ENCODE measurements at regions not wholly inside any gene's neighbourhood (a gene's known extent, or its start where the extent isn't known, plus 50 kb on each side); places are given as distances from the start of the nearest gene placed in this dataset.
"Not testable (repeated sequence)": the region's sequence is repeated elsewhere in the genome, so short reads cannot be mapped to it uniquely, and the experiment has no call there.

DNA sequence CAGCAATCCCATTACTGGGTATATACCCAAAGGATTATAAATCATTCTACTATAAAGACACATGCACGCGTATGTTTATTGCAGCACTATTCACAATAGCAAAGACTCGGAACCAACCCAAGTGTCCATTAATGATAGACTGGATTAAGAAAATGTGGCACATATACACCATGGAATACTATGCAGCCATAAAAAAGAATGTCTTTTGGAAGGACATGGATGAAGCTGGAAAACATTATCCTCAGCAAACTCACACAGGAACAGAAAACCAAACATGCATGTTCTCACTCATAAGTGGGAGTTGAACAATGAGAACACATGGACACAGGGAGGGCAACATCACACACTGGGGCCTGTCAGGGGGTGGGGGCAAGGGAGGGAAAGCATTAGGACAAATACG, 143.7 kb upstream of the IVNS1ABP start:
- DNase-seq, result not testable (repeated sequence)

DNA sequence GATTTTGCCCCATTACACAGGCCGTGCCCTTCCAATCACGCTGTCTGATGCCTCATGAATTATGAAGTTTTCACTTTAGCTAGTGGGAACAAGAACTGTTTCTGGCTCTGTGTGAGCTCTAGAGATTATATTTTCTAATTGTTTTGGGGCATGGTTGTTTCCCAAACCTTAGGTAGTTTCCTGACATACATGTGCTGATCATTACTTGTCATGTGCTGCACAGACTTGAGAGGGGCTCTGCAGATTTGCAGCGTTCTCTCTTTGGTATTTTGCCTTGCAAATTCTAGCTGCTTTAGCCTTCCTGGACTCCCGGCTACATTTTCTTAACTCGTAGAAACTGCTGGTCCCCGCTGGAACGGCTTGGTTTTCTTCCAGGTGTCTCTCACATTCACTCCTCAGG, 142.1 kb upstream of the IVNS1ABP start:
- DNase-seq, result no peak

DNA sequence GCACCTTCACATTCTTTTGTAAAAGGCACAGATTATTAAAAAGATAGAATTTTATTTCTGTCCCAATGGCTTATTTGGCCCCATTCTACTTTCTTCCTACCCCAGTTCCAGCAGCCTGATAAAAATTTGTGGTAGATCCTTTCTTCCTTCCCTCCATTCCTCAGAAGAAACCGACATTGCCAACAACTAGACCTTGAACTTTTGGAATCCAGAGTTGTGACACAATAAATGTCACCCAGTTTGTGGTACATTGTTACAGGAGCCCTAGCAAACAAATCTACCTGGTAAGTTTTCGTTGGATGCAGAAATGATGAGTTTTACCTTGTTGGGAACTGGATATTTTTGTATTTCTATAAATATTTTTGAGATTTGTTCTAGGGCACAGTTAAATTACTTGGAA, 141.6 kb upstream of the IVNS1ABP start:
- no peak for DNase-seq

DNA sequence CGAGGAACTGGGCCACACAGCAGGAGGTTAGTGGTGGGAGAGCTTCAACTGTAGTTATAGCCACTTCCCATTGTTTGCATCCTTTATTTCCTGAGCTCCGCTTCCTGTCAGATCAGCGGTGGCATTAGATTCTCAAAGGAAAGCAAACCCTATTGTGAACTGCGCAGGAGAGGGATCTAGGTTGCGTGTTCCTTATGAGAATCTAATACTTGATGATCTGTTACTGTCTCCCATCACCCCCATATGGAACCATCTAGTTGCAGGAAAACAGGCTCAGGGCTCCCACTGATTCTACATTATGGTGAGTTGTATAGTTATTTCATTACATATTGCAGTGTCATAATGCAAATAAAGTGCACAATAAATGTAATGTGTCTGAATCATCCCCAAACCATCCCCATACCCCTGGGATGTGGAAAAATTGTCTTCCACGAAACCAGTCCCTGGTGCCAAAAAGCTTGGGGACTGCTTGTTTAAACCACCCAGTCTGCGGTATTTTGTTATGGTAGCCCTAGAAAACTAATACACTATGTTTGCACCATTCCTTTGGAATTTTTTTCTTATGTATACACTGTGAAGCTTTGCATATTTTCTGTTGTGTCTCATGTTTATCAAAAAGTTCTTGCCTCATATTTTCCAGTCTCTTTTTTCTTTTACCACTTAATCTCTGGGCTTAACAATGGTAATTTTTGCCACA, 136.6 kb upstream of the IVNS1ABP start:
- no peak for DNase-seq

DNA sequence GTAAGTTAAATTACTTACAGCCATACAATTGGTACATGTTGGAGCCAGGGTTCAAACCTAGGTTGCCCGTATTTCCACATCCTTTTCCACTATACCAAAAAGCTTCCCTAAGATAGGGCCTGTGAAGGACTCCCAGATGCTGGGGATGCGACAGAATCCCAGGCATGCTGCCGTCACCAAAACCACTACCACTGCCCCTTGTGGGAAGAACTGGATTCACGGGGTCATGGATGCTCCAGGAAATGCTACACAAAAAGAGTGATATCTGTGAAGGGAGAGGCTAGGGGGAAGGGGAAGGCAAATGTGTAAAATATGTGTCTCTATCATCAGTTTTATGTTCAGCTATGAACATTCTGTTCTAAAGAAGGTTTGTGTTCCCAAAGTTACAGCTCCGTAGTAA, 133.9 kb upstream of the IVNS1ABP start:
- DNase-seq, result no peak

DNA sequence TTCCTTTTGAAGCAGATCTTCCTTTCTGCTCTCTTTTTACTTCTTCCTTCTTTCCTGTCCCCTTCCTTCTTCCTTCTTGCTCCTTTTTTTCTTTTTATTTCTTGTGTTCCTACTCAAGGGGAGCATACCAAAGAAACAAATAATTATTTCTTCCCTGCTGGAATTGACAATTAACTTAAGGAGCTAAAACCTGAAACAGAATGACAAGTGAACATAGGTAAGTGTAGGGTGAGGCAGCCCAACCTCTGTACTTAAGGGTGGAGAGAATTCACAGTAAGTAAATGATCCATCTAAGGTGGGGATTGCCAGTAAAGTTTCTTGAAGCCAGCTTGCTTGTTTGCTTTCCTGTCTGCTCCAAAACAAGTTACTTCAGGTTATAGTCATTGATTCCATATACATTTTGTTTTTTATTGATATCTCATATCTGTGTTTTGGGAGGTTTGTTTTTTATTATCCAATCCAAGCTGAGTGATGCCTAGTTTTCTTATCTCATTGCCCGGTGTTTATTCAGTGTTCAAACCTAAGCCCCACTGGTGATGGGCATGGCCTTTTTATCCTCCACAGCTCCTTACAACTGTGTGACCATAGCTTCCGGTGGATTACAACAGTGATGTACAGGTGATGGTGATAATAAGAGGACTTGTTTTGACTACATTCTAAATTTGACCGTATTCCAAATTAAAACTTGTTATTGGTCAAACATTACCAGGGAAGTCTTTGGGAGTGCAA, 133.2 kb upstream of the IVNS1ABP start:
- no peak for DNase-seq

DNA sequence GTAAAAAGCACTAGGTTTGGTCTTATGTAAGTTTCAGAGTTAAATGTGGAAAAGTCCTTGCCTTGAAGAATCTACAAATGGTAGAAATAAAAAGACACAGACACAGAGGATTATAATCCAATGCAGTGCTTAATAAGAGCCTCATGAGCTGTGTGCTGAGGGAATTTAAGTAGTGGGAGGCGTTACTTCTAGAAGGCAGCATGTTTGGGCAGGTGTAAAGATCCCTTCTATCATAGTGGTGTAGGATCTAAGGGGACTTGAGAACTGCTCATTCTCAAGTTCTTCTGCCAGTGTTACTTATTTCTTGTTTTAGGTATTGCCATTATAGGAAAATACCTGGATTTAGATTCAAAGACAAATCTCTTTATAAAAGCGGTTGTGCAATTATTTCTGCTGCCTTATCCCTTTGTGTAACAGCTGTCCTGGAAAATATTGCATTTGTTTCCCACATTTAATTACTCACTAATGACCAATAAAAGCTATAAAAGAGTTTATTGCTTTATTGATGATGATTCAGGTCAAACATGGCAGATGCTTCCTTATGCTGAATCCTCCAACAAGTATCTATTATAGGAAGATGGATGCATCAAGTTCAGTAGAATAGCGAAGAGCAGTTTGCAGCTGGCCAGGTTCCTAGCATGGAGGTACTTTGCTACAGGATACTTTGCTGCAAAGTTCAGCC, 132.5 kb upstream of the IVNS1ABP start:
- no peak for DNase-seq

DNA sequence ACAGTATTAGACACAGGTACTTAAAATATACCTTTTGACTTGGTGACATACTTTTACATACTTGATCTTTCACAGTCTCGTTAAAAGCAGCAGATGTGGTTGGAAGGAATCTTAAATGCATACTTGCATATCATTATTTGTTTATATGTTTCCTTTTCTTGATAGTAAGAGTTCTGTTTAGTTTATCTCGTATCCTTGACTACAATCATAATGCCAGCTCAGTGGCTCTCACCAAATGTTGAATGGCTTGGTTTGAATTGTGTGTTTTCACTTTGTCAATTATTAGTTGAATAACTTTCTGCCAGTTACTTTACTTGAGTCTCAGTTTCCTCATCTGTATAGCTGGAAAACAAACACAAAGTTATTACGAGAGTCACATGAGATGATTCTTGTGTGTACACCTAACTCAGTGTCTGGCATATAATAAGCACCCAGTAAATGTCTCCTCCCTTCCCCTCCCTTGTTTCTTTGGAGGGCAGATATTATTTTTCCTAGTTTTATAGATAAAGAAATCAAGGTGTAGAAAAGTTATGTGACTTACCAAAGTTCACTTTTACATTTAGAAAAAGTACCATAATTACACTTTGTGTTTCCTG, 131.6 kb upstream of the IVNS1ABP start:
- no peak for DNase-seq

DNA sequence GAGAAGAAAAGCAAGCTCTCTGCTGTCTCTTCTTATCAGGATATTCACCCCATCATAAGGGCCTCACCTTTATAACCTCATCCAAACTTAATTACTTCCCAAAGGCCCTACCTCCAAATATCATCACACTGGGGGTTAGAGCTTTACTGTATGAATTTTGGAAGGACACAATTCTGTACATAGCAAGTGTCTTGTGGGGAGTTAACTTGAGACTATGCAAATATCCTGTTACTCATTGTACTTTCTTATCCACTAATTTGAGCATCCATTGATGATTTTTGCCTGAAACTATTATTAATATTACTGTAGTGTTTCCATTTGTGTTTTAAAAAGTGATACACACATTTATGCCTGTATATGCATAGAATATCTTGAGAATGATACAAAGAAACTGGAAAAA, 129.1 kb upstream of the IVNS1ABP start:
- no peak for DNase-seq

DNA sequence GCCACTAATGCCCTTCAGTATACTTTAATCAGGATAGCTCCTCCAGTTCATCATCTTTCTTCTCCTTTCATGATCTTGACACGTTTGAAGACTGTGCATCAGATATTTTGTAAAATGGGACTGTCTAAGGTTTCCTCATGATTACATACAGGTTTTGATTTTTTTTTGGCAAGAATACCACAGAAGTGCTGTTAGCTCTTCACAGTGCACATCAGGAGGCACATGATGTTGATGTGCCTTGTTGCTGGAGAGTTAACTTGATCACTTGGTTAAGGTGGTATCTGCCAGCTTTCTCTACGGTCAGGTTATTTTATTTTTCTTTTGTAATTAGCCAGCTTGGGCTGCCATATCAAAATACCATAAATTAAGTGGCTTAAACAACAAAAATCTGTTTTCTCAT, 128.6 kb upstream of the IVNS1ABP start:
- DNase-seq, result no peak

DNA sequence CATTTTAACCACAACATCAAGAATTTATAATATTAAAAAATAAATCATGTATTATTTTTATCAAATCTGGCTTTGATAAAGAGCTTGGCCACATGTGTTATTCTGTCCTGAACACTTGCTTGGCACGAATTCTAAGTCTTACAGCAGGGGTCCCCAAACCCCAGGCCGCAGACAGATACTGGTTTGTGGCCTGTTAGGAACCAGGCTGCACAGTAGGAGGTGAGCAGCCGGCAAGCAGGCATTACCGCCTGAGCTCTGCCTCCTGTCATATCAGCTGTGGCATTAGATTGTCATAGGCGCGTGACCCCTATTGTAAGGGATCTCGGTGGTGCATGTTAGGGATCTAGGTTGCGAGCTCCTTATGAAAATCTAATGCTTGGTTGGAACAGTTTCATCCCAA, 127.6 kb upstream of the IVNS1ABP start:
- DNase-seq, result no peak

DNA sequence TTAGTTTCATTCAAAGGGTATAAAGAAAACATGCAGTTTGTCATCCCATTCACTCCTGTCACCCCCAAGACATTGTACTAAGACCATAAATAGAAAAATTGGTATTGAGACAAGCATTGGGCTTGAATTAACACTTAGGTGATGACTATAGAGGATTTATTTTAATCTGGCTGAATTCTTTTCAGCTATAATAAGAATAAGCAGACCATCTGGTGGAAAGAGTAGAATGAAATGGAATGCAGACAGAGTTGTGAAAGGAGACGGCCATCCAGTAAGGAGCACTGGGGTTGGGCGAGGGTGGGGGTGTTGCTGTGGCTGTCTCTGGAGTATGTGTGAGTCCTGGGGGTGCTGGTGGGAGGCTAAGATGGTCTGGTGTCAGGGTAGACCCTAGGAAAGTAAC, 125.0 kb upstream of the IVNS1ABP start:
- DNase-seq, result no peak

DNA sequence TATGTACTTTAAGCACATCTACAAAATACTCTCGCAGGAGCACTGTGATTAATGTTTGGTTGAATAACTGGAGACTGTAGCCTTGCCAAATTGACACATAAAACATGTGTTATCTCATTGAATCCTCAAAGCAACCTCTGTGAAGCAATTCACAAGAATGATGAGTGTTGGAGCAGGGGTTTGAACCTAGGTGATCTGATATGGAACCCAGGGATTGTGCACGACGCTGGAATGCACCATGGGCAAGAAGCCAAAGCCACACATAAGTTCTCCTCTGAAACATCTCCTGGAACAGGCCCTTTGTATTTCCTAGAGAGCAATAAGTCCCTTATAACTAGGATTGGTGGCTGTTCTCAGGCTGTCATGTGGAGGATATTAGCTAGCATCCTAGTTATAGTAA, 124.6 kb upstream of the IVNS1ABP start:
- no peak for DNase-seq

DNA sequence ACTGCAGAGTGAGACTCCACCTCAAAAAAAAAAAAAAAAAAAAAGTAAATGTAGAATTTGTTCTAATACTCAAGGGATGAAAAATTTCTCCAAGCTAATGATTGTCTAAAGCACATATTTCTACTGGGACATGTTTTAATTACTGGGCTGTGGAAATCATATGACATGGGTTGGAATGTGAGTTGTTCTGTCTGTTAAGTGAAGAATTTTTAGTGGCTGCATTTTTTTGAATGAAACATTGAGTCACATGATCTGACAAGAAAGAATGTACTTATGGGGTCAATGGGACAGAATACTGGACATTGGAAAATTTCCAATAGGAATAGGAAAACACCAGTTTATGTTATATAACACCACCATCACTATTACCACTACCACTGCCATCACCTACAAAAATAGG, 123.8 kb upstream of the IVNS1ABP start:
- no peak for DNase-seq

DNA sequence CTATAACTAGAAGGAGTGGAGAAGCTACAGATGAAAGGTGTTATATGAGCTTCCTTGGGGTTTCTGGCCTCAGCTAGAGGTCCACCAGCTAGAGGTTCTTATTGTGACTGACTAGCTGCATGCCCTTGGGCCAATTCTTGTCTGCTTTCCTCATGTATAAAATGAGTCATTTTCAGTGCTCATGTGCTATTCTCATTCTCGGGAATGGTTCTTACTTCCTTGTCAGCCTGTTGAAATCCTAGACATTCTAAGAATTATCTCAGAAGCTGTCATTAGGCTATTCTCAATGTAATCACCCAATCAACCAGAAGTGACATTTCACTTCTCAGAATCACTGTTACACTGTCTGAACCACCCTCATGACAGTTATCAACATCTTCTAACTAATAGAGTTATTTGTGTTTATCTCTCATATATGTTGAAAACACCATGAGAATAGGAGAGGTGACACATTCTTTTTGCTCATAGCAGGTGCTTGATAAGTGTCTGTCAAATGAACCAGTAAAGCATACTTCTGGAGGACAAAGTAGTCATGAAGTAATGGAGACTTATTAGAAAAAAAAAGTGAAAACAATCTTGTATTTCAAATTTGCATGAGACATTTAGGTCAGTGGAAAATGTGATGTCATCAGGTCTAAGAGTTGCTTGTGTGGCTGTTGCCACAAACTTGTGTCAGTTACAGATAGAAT, 122.8 kb upstream of the IVNS1ABP start:
- no peak for DNase-seq

DNA sequence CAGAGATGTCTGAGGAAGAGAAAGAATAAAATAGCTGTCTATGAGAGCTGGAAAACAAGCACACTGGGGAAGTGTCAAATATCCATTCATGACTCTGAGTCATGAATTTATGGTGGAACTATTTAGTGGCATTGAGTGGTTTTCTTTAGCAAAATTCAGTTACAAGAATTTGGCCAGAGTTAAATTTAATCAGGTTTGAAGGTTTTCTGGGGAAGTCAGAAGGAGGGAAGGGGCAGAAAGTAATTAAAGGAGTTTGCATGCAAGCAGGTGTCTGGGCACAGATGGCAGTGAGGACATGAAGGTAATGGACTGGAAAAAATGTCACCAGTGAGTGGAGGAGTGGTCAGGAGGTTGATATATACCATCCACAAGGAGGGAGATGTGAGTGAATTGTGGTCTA, 121.9 kb upstream of the IVNS1ABP start:
- DNase-seq, result no peak

DNA sequence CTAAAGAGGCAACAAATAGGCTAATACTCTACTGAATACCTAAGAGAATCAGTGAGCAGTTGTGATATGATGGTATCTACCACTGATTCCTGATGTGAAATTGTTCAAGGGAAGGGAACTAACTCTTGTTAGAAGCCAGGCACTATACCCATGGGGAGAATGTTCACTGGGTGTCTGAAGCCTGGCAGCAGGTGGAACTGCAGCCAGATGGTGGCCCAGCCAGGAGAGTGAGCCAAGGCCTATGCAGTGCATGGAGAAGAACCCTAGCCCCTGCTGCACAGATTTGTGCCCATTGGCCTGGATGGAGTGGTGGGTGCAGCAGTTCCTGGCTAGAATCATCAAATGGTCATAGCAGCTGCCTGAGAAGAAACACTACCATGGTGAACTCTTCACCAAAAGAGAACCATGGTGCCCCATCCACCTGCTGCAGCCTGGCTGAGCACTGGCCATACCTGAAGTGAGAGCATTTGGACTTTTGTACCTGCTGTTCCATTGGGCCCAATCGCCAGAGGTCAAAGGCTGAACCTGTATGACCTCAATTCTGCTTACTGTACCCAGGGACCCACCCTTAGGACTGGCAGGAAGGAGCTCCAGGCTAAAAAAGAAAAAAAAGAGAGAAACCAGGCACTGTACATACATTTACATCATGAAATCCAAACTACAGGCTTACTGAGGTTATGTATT, 118.8 kb upstream of the IVNS1ABP start:
- no peak for DNase-seq

DNA sequence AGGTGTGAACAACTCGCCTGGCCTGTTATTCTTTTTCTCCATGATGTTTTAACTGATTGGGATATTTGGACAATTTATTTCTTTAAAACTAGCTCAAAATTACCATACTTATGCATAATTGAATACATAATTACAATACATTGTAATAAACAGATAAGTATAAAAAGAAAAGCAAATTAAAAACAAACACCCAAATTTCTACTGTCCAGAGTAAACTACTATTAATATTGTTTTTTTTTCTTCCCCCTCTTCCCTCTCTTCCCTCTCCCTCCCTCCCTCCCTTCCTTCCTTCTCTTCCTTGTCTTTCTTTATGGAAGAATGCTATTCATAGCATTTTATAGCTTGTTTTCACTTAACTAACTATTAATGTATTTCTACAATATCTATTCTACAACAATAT, 117.7 kb upstream of the IVNS1ABP start:
- no peak for DNase-seq

DNA sequence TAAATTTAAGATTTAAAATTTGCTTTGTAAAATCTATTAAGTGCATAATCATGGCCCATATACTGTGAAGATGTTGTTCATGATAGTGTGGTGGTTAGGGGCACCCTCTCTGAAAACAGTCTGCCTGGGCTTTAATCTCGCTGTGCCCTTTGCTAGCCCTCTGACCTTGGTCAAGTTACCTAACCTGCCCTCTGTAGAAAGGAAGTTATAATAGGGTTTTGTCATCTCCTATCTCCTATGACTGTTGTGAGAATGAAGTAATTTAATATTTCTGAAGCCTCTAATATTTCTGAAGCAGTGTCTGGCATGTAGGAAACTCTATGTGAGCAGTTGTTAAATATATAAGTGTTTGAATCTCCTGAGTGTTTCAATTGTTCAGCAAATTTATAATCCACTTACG, 116.6 kb upstream of the IVNS1ABP start:
- DNase-seq, result no peak

DNA sequence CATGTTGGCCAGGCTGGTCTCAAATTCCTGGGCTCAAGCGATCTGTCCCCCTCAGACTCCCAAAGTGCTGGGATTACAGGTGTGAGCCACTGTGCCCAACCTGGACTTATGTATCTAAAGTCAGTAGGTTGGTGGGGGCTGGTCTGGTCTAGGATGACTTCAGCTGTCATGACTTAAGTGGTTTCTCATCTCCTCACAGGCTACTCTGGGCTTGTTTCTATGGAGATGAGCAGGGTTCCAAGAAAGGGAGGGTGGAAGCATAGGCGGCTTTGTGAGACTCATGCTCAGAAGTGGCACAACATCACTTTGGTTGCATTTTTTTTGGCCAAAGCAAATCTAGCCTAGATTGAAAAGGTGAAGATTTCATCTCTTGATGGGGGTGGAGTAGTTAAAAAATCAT, 115.9 kb upstream of the IVNS1ABP start:
- no peak for DNase-seq

DNA sequence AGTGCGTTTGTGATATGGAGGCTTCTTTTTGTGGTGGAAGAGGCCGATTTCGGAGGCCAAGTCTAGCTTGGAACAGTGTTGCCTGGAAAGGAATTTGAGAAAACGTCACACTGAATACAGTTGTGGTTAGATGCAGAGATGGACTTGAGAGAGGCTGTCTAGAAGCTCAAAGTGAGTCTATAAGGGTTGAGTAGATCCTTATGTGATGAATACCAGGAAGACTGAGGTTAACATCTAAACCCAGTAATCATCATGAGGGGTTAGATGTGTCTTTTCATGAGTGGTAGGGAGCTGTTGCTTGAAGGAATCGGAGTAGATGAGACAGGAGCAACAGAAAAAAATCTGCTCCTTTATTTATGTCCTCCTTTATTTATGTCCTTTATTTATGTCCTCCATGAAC, 114.6 kb upstream of the IVNS1ABP start:
- no peak for DNase-seq

DNA sequence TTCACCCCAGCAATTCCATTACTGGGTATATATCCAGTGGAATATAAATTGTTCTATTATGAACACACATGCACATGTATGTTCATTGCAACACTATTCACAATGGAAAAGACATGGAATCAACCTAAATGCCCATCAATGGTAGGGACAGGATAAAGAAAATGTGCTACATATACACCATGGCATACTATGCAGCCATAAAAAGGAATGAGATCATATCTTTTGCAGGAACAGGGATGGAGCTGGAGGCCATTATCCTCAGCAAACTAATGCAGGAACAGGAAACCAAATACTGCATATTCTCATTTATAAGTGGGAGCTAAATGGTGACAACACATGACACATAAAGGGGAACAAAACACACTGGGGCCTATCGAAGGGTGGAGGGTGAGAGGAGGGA, 112.6 kb upstream of the IVNS1ABP start:
- DNase-seq, result not testable (repeated sequence)

DNA sequence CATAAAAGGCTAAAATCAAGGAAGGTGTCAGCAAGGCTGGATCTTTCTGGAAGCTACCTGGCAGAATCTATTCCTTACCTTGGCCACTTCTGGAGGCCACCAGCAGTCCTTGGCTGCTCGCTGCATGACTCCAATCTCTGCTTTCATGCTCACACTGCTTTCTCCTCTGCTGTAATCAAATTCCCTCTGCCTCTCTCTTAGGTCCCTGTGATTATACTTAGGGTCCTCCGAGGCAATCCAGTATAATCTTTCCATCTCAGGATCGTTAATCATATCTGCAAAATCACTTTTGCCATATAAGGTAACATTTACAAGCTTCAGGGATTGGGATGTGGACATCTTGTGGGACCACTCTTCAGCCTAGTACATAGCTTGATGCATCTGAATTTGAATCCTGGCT, 110.7 kb upstream of the IVNS1ABP start:
- DNase-seq, result no peak

All from activated CD4-positive, alpha-beta T cell treated with anti-CD3 and anti-CD28 coated beads for 1 hour (primary cell).